OCI-LY7 (cell line): ENCODE measurements at regions not wholly inside any gene's neighbourhood (a gene's known extent, or its start where the extent isn't known, plus 50 kb on each side); places are given as distances from the start of the nearest gene placed in this dataset.

Source experiments
- BruUV-seq: library from RNA; stranded (reverse); fragments of 400-500 nt; replicated peaks from 2 replicates; lab custom pipeline; 2021; lab: Mats Ljungman, UMichigan
- CTCF ChIA-PET: fragments of 300-600 bp; sonication (Branson Sonifier 250); formaldehyde crosslinking; loops from one replicate; lab custom pipeline; 2022; ENCODE audit warnings: antibody characterized with exemption; ENCODE audit not compliant: unreplicated experiment; lab: Charles Lee
- POLR2A ChIA-PET: fragments of 300-600 bp; sonication (Branson Sonifier 250); formaldehyde crosslinking; loops from one replicate; lab custom pipeline; 2022; ENCODE audit warnings: antibody characterized with exemption; lab: Charles Lee
- DNase-seq: peaks from one replicate; pipeline ENCODE4 v3.0.0-alpha.2; 2015; ENCODE audit warnings: low spot score
- H2AFZ ChIP-seq: fragments of 200-600 bp; sonication (generic), shearing (Covaris generic); 2 replicates; pipeline ENCODE4 v1.6.1; 2014; ENCODE audit warnings: mild to moderate bottlenecking, antibody characterized with exemption, low read length, moderate library complexity
- H3K27ac ChIP-seq: fragments of 200-600 bp; sonication (generic); 2 replicates; pipeline ENCODE4 v1.5.1; 2014; ENCODE audit warnings: mixed run types, low read depth, mild to moderate bottlenecking, moderate library complexity, low read length, inconsistent platforms; ENCODE audit not compliant: poor library complexity, severe bottlenecking
- H3K36me3 ChIP-seq: fragments of 200-600 bp; sonication (generic); 2 replicates; pipeline ENCODE4 v1.6.1; 2014; ENCODE audit warnings: mild to moderate bottlenecking, antibody characterized with exemption, low read length, moderate library complexity, mixed read lengths; ENCODE audit not compliant: insufficient read depth
- H3K4me1 ChIP-seq: fragments of 200-600 bp; sonication (generic); 2 replicates; pipeline ENCODE4 v1.5.1; 2014; ENCODE audit warnings: mild to moderate bottlenecking, low read length; ENCODE audit not compliant: insufficient read depth, poor library complexity, severe bottlenecking
- H3K4me2 ChIP-seq: fragments of 200-600 bp; sonication (generic); 2 replicates; pipeline ENCODE4 v1.6.1; 2014; ENCODE audit warnings: mild to moderate bottlenecking, low read length
- H3K4me3 ChIP-seq: fragments of 200-600 bp; sonication (generic); 2 replicates; pipeline ENCODE4 v1.5.1; 2014; ENCODE audit warnings: mild to moderate bottlenecking, low read depth, low read length; ENCODE audit not compliant: poor library complexity, severe bottlenecking
- H3K79me2 ChIP-seq: fragments of 200-600 bp; sonication (generic); 2 replicates; pipeline ENCODE4 v1.6.1; 2016; ENCODE audit warnings: low read depth, mild to moderate bottlenecking, low read length, moderate library complexity, mixed read lengths; ENCODE audit not compliant: insufficient read depth
- H3K9me2 ChIP-seq: fragments of 200-600 bp; sonication (generic); 2 replicates; pipeline ENCODE4 v1.6.1; 2016; ENCODE audit warnings: mild to moderate bottlenecking, low read length, mixed read lengths; ENCODE audit not compliant: insufficient read depth
- H3K9me3 ChIP-seq: fragments of 200-600 bp; sonication (generic); 2 replicates; pipeline ENCODE4 v1.6.1; 2014; ENCODE audit warnings: mild to moderate bottlenecking, mixed run types, low read length, mixed read lengths
- H4K20me1 ChIP-seq: fragments of 200-600 bp; sonication (generic); 2 replicates; pipeline ENCODE4 v1.6.1; 2014; ENCODE audit warnings: mild to moderate bottlenecking, antibody characterized with exemption, low read length, moderate library complexity, mixed read lengths; ENCODE audit not compliant: insufficient read depth
- EZH2phosphoT487 ChIP-seq: fragments of 200-600 bp; sonication (generic); IDR thresholded peaks from 2 replicates; pipeline ENCODE4 v1.6.1; 2018; ENCODE audit warnings: low read depth, borderline replicate concordance, mild to moderate bottlenecking, mixed run types, antibody characterized with exemption, low read length, moderate library complexity, mixed read lengths
- intact Hi-C: fragments of 100-400 bp; cut with micrococcal nuclease; formaldehyde crosslinking; loops from one replicate; pipeline ENCODE4 v1.10.0; 2022; ENCODE audit not compliant: unreplicated experiment
- TF ChIP-seq, protein P1 (sequence below): fragments of 200-600 bp; sonication (generic); conservative IDR thresholded peaks from 2 replicates; pipeline ENCODE4 v1.5.1; 2014; ENCODE audit warnings: mild to moderate bottlenecking, antibody characterized with exemption, low read length, moderate library complexity, mixed read lengths

- H3K4me1 ChIP-seq: no peaks in the 10 kb centered on the region
- no peak overlapping the region for H3K27ac ChIP-seq
- POLR2A ChIA-PET: interaction anchor here (0.8 kb wide), 1 partner anchor 9 kb away, joined by 3 read pairs; no protein-coding TSS in a partner anchor
- BruUV-seq: no TSS peak
- H3K79me2 ChIP-seq: no peaks in the 10 kb centered on the region
- no peak for TF ChIP-seq EZH2phosphoT487
- TF ChIP-seq, protein P1, sequence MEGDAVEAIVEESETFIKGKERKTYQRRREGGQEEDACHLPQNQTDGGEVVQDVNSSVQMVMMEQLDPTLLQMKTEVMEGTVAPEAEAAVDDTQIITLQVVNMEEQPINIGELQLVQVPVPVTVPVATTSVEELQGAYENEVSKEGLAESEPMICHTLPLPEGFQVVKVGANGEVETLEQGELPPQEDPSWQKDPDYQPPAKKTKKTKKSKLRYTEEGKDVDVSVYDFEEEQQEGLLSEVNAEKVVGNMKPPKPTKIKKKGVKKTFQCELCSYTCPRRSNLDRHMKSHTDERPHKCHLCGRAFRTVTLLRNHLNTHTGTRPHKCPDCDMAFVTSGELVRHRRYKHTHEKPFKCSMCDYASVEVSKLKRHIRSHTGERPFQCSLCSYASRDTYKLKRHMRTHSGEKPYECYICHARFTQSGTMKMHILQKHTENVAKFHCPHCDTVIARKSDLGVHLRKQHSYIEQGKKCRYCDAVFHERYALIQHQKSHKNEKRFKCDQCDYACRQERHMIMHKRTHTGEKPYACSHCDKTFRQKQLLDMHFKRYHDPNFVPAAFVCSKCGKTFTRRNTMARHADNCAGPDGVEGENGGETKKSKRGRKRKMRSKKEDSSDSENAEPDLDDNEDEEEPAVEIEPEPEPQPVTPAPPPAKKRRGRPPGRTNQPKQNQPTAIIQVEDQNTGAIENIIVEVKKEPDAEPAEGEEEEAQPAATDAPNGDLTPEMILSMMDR: no peak
- no peaks in the 10 kb centered on the region for H3K36me3 ChIP-seq
- no peaks in the 10 kb centered on the region for H4K20me1 ChIP-seq
- H3K4me2 ChIP-seq: no peak overlapping the region
- no peak overlapping the region for H2AFZ ChIP-seq
- CTCF ChIA-PET: no interaction called here
- H3K4me3 ChIP-seq: no peak overlapping the region
- intact Hi-C loops: loop anchor here (5.0 to 10.0 kb wide), 3 partner anchors 876 to 1548 kb away; no protein-coding TSS in a partner anchor
- H3K9me2 ChIP-seq: no peaks in the 10 kb centered on the region
- no peaks in the 10 kb centered on the region for H3K9me3 ChIP-seq
- DNase-seq: no peak
Measured at GRCh38 chr3:21893242-21893641, 142.2 kb upstream of the ZNF385D start.

- intact Hi-C loops: loop anchor here (5.0 to 10.0 kb wide), 3 partner anchors 877 to 1550 kb away; no protein-coding TSS in a partner anchor
- Histone ChIP-seq H3K9me2 (no peaks in the 10 kb centered on the region), H3K36me3 (no peaks in the 10 kb centered on the region), H3K4me1 (no peaks in the 10 kb centered on the region), H3K9me3 (no peaks in the 10 kb centered on the region), H3K4me2 (no peak overlapping the region), H3K79me2 (no peaks in the 10 kb centered on the region), H2AFZ (no peak overlapping the region), H3K27ac (no peak overlapping the region), H3K4me3 (no peak overlapping the region), H4K20me1 (no peaks in the 10 kb centered on the region)
- no TSS peak for BruUV-seq
- no peak for DNase-seq
- POLR2A ChIA-PET: interaction anchor here (0.6 to 0.7 kb wide), 3 partner anchors 15 to 290 kb away, joined by 3 to 4 read pairs (median 4); no protein-coding TSS in a partner anchor
- TF ChIP-seq, protein P1: peak; percentile 78
- no peak for TF ChIP-seq EZH2phosphoT487
- CTCF ChIA-PET: no interaction called here
Measured at GRCh38 chr3:21894459-21895340, 143.7 kb upstream of the ZNF385D start.

DNA sequence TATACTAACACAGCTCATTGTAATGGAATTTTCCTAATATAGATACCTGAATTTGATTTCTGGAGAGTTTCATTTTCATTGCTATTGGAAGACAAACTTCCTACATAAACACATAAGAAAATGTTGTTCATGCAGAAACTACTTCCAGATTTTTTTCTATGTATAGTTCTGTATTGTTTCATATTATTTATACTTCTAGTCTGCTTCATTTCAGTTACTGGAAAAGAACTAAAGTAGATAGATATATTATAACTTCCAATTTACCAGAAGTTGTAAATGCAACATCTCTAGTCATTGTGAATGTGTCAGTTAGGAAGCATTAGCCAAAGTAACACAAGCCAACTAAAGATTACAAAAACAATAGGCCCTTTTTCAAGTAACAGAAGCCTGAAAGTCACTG, 147.3 kb upstream of the ZNF385D start:
- BruUV-seq: no TSS peak
- no peak for TF ChIP-seq EZH2phosphoT487
- TF ChIP-seq, protein P1: no peak
- Histone ChIP-seq H3K27ac (no peak overlapping the region), H3K36me3 (no peaks in the 10 kb centered on the region), H2AFZ (no peak overlapping the region), H3K4me1 (no peaks in the 10 kb centered on the region), H4K20me1 (no peaks in the 10 kb centered on the region), H3K4me3 (no peak overlapping the region), H3K4me2 (no peak overlapping the region), H3K79me2 (no peaks in the 10 kb centered on the region), H3K9me3 (no peaks in the 10 kb centered on the region), H3K9me2 (no peaks in the 10 kb centered on the region)
- intact Hi-C loops: loop anchor here (10.0 kb wide), 1 partner anchor 1554 kb away; no protein-coding TSS in a partner anchor
- CTCF ChIA-PET: no interaction called here
- no peak for DNase-seq
- POLR2A ChIA-PET: no interaction called here
